ENCODE measurements at regions not wholly inside any gene's neighbourhood (a gene's known extent, or its start where the extent isn't known, plus 50 kb on each side); places are given as distances from the start of the nearest gene placed in this dataset.
"Not testable (repeated sequence)": the region's sequence is repeated elsewhere in the genome, so short reads cannot be mapped to it uniquely, and the experiment has no call there.

DNA sequence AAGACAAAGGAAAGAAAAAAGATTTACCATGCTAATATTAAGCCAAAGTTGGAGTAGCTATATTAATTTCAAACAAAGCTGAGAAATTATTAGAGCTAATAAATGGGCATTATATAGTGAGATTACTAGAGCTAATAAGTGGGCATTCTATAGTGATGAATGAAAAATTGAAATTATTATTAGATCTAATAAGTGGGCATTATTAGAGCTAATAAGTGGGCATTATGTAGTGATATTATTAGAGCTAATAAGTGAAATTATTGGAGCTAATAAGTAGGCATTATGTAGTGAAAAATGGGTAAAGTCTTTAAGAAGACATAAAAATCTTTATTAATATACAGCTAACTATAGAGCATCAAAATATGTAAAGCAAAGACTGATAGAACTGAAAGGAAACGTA is 745.7 kb downstream of the TRIB2 start:
- DNase-seq = no peak

DNA sequence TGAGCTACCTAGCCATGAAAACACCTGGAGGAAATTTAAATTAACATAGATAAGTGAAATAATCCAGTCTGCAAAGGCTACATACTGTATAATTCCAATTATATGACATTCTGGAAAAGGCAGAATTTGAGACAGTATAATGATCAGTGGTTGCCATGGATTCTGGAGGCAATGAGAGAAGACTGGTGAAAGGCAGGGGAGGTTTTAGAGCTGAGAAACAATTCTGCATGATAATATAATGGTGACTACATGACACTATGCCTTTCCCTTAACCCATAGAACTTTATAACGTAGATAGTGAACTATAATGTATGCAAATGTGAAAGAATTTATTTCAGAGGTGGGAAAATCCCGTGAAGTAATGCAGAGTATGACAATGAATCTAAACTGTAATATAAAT is 749.3 kb downstream of the TRIB2 start:
- DNase-seq = no peak

- no peak for DNase-seq
Measured at GRCh38 chr2:13474538-13474937, 757.8 kb downstream of the TRIB2 start.

- DNase-seq = no peak
Measured at GRCh38 chr2:13480057-13480456, 763.3 kb downstream of the TRIB2 start.

GRCh38 chr2:13481201-13481600 is 764.5 kb downstream of the TRIB2 start:
- no peak for DNase-seq

GRCh38 chr2:13485256-13485655 is 768.5 kb downstream of the TRIB2 start:
- no peak for DNase-seq

GRCh38 chr2:13488965-13489364 is 772.2 kb downstream of the TRIB2 start:
- no peak for DNase-seq

GRCh38 chr2:13492262-13492661 is 775.5 kb downstream of the TRIB2 start:
- DNase-seq = no peak

- no peak for DNase-seq
Measured at GRCh38 chr2:13495051-13495450, 778.3 kb downstream of the TRIB2 start.

DNA sequence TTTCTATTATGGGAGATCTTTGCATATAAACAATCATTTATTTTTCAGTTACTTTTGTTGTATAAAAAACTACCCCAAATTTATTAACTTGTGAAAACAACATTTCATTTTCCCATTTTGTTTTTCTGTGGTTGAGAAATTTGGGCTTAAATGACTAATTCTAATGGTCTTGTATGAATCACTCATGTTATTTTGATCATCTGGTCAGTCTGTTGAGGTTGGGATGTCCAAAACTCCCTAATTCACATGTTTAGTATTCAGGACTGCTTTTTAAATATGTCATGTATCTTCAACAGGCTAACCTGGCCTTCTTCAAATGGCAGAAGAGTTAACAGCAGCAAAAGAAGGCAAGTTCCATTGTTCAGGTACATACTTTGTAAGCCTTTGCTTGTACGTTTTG is 788.1 kb downstream of the TRIB2 start:
- no peak for DNase-seq

DNA sequence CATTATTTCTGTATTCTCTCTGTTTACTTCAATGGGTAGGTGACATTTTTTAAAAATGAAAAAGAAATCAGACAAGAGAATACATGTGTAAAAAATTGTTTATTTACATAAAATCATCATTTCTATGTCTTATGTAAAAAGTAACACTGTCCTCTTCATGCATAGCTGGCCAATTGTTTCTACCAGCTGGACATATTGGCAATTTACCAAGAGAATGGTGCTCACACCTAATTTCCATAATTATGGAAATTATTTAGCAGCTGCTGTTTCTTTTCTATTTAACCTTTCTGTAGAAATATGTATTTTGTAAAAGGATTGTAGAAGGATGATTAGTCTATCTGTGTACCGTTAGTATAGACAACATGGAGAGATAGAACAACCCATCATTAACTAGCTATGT is 791.9 kb downstream of the TRIB2 start:
- DNase-seq = no peak

GRCh38 chr2:13515254-13515653 is 798.5 kb downstream of the TRIB2 start:
- no peak for DNase-seq

DNA sequence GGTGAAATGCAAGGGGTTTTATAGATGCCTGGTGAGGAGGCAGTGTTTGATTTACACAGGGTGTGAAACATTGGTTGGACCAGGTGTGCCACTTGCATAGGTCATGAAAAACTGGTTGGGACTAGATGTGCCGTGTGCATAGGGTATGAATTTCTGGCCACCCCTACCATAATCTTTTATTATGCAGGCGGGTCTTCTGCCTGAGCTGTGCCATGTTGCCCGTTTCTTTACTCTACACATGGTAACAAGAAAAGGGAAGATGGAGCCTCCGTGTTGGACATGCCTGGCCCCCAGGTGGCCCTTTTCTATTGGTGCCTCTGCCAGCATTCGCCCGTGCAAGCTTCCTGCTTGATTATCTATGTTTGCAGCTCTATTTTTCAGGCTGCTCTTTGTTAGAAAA is 805.4 kb downstream of the TRIB2 start:
- no peak for DNase-seq

- DNase-seq = no peak
Measured at GRCh38 chr2:13522917-13523821, 806.4 kb downstream of the TRIB2 start.

DNA sequence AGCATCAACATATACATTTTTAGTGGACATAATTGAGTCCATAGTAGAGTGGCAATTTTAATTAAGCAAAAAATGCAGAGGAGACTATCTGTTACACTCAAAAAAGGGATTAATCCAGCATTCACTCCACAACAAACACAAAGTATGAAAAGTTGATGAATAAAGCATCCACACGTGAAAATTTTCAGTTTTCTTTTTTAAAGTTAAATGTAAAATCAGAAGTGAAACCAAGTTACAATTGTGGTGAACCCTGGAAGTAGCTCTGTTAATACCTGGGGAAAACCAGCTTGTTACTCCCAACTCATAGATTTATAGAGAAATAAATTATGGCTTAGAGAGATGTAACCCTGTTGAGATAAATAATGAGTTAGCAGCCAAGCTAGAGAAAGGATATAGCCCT is 807.8 kb downstream of the TRIB2 start:
- no peak for DNase-seq

GRCh38 chr2:13531735-13532410 is 815.1 kb downstream of the TRIB2 start:
- not testable (repeated sequence) for DNase-seq

DNA sequence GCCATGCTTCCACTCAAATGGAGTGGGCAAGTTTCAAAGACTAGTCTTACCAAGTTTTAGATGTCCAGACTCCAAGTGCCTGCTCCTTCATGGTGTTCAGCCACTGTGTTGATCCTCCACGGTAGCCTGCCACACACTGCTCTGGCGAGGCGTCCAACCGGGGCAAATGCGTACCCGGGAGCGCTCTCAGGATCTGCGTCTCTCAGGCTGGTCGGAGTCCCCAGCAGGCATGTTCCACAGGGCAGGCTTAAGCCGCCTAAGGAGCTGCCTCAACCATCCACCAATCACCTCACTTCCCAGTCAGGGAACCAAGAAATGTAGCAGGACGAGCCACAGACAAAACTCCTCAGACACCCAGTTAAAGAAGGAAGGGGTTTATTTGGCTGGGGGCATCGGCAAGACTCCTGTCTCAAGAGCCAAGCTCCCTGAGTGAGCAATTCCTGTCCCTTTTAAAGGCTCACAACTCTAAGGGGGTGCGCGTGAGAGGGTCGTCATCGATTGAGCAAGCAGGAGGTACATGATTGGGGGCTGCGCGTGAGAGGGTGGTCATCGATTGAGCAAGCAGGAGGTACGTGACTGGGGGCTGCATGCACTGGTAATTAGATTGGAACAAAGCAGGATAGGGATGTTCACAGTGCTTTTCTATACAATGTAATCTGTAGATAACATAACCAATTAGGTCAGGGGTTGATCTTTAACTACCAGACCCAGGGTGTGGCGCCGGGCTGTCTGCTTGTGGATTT is 816.2 kb downstream of the TRIB2 start:
- DNase-seq = not testable (repeated sequence)

DNA sequence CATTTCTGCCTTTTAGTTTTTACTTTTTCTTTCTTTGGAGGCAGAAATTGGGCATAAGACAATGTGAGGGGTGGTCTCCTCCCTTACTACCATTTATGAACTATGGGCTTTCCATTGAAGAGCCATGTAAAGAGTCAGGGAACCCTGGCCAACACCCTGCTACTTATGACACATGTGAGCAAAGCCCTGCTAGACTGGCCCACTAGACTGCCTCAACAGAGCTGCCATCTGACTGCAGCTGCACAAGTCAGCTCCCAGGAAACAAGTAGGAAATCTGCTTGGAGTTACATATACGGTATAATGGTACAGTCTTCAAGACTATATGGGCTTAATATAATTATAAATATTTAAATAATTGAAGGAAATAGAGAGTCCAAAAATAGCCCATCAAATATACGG is 816.8 kb downstream of the TRIB2 start:
- DNase-seq = no peak

- DNase-seq = no peak
Measured at GRCh38 chr2:13536941-13537340, 820.2 kb downstream of the TRIB2 start.

GRCh38 chr2:13537771-13538349 is 821.1 kb downstream of the TRIB2 start:
- DNase-seq = no peak

- DNase-seq = no peak
Measured at GRCh38 chr2:13539296-13539695, 822.6 kb downstream of the TRIB2 start.

DNA sequence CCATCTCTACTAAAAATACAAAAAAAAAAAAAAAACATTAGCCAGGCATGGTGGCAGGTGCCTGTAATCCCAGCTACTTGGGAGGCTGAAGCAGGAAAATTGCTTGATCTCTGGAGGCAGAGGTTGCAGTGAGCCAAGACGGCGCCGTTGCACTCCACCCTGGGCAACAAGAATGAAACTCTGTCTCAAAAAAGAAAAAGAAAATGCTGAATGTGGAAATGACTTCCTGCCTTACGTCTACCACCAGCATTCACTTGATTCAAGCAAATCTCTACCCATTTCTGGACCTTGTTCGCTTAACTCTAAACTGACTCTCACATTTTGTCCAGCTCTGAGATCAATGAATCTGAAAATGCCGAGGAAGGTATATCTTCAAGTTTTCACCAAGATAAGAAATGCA is 825.3 kb downstream of the TRIB2 start:
- DNase-seq = no peak

- DNase-seq = no peak
Measured at GRCh38 chr2:13542642-13543041, 825.9 kb downstream of the TRIB2 start.
